ENCODE measurements at regions not wholly inside any gene's neighbourhood (a gene's known extent, or its start where the extent isn't known, plus 50 kb on each side); places are given as distances from the start of the nearest gene placed in this dataset.

DNA sequence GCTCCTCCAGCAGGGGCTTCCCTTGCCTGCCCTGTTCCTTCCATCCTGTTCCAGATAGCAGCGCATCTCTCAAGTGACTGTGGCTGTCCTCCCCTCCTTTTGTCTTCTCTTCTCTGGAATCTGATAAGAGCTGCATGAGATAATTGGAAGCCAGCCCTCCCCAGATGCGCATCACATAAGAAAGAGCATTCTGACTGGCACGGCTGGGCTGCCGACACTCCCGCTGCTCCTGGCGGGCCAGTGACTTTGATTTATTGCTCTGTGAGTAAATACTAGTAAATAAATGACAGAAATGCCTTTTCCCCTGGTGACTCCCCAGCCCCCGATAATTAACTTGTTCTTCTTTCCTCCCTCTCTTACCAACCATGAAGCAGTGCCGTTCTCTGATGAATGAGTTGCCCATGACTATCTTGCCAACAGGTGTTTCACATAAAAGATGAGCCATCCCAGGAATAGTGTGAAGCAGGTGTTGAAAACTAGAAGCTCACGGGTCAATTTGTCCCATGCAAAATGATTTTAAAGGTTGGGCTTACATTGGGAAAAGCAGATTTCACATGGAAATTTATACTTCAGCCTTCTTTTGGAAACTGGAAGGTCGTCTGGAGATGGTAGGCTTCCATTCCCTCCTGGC, 212.3 kb downstream of the ERCC6L2 start:
- DNase-seq (ENCODE audit: low read depth in 2 of 2), result no peak

DNA sequence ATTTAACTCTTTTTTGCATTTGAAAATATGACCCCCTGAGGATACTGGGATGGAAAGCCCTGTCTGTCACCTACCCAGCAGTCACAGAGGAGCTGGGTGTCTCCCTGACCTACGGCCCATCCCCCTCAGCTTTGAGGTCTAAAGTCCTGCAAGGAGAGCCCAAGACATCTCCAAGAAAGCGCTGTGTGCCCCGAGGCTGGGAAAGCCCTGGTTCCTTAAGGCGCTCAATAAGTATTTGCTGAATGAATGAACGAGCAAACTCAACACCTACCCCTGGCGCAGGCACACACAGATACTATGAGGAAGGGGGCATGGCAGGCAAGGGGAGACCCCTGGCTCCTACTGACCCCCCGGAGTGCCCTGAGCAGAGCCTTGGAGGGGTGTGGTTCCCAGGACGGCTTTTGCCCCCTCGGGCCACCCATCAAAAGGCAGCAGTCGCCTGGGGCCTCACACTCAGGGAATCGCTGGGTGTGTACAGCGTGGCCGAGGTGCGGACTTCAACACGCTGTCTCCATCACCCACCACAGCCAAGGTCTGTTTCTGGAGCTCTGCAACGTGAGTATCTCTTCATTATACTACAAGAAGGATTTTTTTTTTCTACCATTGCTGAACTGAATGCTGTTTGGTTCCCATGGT, 211.6 kb downstream of the ERCC6L2 start:
- DNase-seq (ENCODE audit: low read depth in 2 of 2), result no peak

DNA sequence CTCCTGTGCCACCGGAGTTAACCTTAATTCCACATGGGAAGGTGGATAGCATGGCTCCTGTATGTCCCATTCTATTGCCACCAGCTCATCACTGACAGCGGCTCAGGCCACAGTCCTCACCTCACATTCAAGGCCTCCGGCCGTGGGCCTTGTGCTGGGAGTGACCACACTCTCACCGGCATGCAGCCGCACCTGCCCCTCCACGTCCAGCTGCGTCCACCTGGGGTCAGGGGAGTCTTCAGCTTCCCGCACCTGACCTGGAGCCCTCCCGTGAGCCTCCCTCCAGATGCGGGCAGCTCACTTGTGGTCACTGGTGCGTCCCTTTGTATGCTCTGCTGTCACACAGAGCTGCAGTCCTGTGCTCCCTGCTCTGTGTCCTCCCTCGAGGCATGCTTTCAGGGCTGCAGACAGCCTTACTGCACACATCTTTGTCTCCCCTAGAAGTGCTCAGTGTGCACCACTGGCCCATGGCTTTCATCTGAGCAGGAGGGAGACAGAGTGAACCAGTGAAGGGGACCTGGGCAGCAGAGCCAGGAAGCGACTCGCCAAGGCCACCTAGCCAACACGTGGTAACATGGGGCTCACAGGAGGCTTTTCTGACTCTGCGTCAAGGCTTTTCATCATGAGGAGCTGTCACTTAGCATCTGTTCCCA, 210.1 kb downstream of the ERCC6L2 start:
- DNase-seq (ENCODE audit: low read depth in 2 of 2), result no peak

DNA sequence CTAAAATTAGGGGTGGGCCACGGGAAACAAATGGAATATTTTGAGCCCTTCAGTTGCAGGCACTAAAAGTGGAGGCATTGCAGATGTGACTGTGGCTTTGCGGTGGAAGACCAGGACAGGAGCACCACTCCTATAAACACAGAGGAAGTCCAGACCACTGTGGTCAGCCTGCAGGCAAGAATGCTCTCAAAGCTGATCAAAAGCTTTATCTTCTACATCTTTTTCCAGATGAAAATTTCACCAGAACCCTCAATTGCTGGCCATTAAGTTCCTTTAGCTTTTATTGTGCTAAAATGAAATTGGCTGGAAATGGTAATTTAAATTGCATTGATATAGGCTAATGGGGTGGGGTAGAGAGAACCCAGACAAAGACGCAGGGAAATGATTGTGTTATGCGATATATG, 208.8 kb downstream of the ERCC6L2 start:
- no peak for DNase-seq (ENCODE audit: low read depth in 2 of 2)

DNA sequence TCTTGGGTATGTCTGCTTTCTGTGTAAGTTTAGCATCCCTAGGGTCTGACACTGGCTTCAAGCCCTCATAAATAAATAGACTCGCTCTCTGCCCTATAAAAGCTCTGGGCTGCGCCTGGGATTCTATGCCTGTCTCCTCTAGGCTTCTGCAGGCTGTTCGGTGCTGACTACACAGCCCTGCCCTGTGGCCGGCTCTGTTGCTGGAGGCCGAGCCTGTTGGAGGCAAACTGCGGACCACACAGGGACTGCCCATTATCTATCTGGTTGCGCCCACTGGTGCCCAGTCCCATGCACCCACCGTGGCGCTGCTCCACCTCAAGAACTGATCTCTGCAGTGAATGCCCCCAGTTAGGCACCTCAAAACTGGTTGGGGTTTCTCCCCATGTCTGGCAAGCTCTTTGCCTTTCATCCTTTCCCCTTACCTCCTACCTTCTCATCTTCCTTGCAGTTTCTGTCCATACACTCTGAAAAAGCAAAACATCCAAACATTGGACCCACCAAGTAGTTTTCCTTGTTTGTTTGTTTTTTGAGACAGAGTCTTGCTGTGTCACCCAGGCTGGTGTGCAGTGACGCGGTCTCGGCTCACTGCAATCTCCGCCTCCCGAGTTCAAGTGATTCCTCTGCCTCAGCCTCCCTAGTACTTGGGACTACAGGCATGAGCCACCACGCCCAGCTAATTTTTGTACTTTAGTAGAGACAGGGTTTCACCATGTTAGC, 207.2 kb downstream of the ERCC6L2 start:
- no peak for DNase-seq (ENCODE audit: low read depth in 2 of 2)

DNA sequence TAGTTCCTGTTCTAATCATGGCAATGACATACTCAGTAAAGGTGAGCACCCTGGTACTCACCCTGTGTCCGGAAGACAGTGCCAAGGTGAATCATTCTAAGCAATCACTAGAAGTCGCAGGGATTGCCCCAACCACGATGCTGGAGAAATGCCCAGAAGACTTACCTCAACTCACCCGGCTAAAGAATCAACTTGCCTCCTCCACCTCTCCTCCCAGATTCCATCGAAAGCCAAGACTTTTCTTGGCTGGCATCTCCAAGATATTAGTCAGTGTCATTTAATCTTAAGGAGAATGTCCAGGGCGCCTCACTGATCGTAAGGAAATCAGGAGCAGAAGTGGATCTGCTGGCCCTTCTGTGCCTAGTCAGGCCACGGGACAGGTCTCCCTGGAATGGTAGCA, 204.9 kb downstream of the ERCC6L2 start:
- no peak for DNase-seq (ENCODE audit: low read depth in 2 of 2)

DNA sequence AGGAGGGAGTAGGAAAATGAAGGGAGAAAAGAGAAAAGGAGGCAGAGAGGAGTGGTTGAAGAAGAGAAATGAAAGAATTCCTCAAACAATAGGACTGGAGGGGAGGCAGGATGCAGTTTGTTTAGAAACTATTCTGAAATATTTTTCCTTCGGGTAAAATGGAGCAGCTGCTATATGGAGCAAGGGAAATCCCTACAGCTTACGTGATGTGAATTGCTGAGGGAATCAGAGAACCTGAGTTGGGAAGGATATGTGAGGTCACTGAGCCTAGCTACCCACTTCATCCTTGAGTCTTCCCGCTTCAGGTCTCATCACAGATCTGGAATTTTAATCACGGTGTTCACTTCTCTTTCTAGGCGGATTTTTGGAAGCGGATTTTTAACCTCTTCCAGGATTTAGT, 204.3 kb downstream of the ERCC6L2 start:
- DNase-seq (ENCODE audit: low read depth in 2 of 2), result no peak

DNA sequence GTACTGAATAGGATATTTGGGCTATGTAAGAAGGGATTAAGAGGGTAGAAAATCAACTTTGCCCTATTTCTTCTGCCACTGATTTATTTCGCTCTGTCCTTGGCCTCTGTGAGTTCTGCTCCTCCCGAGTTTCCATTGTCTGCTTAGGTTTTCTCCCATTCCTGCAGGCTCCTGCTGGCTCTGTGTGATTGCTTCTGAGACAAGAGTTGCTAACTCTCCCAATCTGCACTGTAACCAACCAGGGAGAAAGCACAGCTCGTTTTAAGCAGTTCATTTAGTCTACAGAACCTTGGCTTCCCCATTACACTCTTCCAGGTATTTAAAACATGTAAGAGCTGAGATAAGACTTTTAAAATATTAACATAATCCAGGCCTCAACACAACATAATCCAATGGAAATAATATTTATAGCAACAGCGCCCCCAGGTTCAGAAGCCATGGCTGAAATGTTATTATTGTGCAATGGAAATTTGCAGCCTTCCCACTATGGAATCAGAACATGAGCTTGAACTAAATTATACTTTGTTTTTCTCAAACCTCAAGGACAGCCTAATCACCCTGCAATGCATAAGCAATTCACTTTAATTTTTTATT, 203.5 kb downstream of the ERCC6L2 start:
- no peak for DNase-seq (ENCODE audit: low read depth in 2 of 2)

DNA sequence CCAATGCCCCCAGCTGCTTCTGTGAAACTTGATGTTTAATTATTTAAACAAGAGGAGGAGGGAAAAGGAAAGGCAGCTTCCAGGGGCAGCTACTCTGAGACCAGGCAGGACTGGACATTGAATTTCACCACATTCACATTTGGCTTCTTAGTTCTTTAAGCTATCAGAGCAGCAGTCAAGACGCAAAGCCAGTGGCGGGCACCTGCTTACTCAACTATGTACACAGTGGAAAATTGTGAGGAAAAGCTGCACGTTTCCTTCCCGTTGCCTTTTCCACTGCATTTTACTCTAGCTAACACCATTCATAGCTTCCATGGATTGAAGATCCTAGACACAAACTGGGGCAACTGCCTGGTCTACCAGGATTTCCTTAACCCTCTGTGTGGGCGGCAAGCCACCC, 200.3 kb downstream of the ERCC6L2 start:
- DNase-seq (ENCODE audit: low read depth in 2 of 2), result no peak

DNA sequence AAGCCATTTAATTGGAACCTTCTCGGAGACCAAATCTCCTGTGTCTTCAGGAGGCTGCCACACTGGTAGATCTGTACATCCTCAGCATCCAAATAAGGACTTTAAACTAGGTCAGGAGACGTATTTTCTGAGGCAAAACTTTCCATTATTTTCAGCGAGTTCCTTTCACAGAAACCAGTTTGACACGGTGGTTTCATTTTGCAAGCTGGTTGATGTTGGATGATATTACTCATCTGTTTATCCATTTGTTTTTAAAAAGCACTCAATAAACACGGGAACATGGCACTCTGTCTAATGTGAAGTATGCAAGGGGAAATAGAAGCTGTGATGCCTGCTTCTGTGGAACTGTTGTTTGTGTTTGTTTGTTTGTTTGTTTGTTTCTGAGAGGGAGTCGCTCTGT, 199.6 kb downstream of the ERCC6L2 start:
- DNase-seq (ENCODE audit: low read depth in 2 of 2), result no peak

DNA sequence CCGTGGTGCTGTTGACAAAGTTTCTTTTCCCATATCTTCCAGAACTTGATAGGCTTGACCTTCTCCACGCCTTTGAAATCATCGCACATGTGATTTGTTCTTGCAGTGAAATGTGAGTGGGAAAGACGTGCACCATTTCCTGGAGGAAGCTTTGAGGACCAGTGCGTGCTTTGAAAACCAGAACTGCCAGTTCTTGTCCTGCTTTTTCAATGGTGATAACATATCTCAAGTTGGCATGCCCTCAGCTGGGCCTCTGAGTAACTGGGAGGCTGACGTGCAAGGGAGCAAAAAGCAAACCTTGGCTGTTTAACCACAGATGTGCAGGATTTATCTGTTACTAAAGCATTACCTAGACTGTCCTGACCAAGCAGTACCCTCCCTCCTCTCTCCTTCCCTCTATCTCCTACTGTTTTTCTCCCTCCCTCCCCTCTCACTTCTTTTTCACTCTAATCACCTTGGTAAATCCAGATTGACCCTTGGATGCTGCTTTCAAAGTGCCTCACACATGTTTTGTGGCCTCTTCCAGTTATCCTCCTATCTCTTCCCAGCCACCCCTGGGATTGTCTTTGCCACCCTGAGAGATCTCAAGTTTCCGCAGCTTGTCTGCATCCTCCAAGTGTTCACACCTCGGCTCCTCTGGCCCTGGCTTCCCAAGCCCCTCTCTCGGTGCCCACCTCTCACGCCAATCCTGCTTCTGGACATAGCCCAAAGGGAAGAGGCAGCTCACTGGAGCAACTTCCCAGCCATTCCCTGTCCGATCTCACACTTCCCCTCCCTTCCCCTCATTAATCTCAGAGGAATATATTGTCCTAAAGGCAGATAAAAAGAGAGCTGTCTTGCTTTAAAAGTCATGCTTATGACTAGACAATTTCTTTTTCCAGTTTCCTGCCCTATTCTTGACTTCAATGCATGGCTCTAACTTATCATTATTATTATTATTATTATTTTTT, 198.3 kb downstream of the ERCC6L2 start:
- no peak for DNase-seq (ENCODE audit: low read depth in 2 of 2)

DNA sequence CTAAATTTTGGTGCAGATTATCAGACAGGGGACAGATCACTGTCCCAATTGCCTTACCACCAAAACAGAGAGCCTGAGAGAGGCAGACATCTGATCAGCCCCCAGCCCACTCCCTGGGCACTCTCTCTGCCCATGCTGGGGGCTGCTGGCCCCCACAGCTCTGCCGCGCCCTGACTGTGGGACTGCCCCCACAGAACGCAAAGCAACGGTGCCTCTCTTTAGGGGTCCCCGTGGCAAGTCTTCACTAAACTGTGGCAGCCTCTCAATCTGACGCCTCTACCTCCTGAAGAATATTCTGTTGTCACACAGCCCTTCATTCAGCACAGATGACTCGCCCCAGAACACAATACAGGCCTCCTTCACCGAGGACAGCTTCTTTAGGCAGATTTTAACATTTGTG, 197.4 kb downstream of the ERCC6L2 start:
- DNase-seq (ENCODE audit: low read depth in 2 of 2), result no peak

DNA sequence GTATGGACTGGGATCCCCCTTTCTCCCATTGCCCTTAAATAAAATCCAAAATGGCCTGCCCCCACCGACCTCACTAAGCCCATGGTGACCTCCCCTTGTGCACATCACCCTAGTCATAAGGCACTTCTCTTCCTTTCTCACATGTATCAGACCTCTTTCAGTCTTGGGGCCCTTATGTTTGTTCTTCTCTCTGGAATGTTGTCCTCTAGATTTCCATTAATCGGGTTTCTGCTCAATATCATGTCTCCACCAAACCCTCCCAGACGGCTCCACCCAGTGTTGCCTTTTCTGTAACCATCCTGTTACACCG, 196.3 kb downstream of the ERCC6L2 start:
- DNase-seq (ENCODE audit: low read depth in 2 of 2), result no peak

DNA sequence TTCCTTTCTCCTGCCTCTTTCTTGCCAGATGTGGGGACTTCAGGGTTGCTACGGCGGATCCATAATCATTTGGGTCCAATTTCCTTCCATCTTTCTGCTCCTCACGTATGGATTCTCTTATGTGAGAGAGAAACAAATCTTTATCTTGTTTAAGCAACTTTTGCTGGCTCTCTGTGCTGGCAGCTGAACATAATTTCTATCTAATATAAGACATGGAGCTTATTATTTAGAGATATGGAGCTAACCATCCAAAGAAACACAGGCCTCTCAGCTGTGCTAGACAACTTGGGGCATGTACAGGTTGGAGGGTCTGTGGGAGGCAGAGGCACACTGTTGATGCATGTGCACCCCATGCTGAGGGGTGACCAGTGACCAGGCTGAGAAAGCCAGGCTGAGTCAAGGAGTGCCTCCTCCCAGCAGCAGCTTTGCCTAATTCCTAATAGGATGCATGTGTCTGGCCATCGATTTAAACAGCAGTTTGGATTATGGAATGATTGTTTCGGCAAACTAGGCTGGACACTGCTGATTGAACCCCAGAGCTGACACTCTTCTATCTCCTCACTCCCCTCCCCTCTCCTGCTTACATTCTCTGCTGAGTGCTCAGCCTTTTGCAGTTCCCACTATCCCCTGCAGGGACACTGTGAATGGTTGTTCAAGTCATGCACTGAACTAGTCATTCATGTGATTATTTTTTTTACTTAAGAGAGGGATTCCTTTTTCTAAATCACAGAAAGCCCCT, 195.8 kb downstream of the ERCC6L2 start:
- no peak for DNase-seq (ENCODE audit: low read depth in 2 of 2)

DNA sequence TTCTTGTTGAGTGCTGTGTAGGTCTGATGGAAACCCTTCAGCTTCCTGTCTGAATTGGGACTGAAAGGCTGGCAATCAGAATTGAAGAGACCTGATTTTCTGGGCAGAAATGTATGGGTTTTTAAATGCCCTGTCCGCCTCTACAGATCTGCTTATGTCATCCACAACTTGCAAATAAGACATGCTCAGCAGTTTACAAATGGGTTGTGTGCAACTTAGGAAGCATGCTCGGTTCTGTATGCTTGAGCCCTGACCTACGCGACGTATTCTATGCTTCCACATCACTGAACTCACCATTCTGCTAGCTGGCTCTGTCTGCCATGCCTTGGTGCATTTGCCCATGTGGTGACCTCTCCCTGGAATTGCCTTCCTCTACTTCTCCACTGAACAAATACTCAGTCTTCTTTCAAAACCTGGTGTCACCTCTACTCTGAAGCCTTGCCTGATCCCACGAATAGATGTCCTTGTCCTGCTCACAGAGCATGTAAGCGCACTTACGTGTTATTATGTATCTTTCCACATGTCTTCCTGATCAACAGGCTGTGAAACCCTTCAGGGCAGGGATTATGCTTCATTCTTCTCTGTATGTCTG, 194.2 kb downstream of the ERCC6L2 start:
- no peak for DNase-seq (ENCODE audit: low read depth in 2 of 2)

DNA sequence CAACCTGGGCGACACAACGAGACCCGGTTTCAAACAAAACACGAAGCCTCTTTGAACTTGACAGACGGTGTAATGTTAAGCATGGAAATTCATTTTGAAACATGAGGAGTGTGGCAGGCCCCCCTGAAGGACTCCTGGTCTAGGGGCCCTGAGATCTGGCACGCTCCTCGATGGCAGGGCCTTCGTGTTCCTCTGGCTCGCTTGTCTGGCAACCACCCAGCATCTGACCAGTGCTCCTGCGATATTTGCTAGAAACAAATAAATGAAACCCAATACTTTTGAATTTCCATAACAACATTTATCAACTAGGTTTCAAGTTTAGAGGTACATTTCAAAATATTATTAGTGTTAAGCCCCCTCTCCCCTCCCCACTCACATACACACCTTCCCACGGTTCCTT, 193.0 kb downstream of the ERCC6L2 start:
- no peak for DNase-seq (ENCODE audit: low read depth in 2 of 2)

DNA sequence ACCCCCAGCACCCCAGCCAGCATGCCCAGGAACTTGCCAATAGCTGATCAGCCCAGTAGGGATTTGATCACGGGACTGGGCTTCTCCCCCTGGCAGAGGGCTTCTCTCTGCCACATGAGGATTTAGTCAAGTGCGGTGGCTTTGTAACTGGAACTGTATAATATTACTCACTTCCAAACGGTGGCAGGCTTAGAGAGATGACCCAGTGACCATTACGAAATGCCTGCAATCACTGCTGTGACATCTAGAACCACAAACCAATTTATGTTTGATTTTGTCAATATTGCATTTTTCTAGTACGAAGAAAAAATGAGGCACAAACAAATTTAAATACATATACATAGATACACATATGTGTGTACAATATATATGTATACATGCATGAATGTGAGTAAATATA, 192.1 kb downstream of the ERCC6L2 start:
- DNase-seq (ENCODE audit: low read depth in 2 of 2), result no peak

DNA sequence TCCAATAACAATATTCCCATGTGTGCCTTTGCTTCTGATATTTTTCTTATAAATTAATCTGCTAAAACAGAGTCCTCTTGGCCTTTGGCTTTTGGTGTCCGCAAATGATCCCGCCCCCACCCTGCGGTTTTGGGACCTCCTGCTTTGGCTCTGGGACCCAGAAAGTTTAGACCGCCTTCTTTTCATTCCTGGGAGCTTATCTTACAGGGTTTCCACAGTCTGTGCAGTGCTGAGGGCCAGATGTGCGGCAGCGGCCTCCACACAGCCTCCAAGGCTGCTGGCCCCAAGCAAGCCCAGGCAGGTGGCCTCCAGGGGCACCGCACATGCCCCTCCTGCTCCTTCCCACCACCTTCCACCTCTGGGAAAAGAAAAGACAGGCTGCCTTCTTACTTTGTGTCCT, 191.5 kb downstream of the ERCC6L2 start:
- no peak for DNase-seq (ENCODE audit: low read depth in 2 of 2)

DNA sequence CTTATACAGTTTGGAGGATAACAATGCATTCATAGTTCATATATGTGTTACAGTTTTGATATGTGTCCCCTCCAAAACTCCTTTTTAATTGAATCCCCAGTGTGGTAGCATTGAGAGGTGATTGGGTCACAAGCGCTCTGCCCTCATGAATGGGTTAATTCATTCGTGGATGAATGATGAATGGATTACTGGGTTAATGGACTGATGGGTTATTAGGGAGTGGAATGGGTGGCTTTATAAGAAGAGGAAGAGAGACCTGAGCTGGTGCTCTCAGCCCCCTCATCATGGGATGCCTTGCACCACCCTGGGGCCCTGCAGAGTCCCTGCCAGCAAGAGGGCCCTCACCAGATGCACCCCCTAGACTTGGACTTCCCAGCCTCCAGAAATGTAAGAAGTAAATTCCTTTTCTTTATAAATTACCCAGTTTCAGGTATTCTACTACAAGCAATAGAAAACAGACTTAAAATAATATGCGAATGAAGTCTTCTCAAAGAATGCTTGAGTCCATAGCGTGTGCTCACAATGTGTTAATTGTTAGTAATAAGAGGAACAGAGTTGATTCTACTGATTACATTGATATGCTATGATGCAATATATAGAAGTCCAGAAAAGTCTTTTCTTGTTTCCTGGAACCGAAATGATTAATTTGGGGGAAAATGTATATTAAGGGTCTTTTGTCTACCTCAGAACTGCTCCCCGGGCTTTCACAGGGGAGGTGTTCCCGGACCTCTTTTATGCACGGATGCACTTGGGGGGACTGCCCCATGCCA, 190.2 kb downstream of the ERCC6L2 start:
- DNase-seq (ENCODE audit: low read depth in 2 of 2), result no peak
